Right atrium auricular region (tissue), 2 donors: ENCODE measurements at regions not wholly inside any gene's neighbourhood (a gene's known extent, or its start where the extent isn't known, plus 50 kb on each side); places are given as distances from the start of the nearest gene placed in this dataset.

Experiments used
- DNase-seq: peaks from one replicate; pipeline ENCODE4 v3.0.0-alpha.2; 2019; ENCODE audit warnings: low spot score
- H3K27ac ChIP-seq, 2 donors: fragments of 200-600 bp; sonication (generic); 1 replicate in 1 of 2; 2 replicates in 1 of 2; pipeline ENCODE4 v1.5.1; 2016 to 2019
- H3K27me3 ChIP-seq, 2 donors: fragments of 200-600 bp; sonication (generic); one replicate each; pipeline versions ENCODE4 v1.5.1 to v1.6.0; 2017 to 2019
- H3K36me3 ChIP-seq: fragments of 200-600 bp; sonication (generic); one replicate; pipeline ENCODE4 v1.5.1; 2016
- H3K4me1 ChIP-seq, 2 donors: fragments of 200-600 bp; sonication (generic); one replicate each; pipeline versions ENCODE4 v1.5.1 to v1.6.0; 2017 to 2019
- H3K4me3 ChIP-seq, 2 donors: fragments of 200-600 bp; sonication (generic); 1 replicate in 1 of 2; 2 replicates in 1 of 2; pipeline ENCODE4 v1.5.1; 2017 to 2019; ENCODE audit warnings: mild to moderate bottlenecking in 1 of 2, moderate library complexity in 1 of 2
- H3K9me3 ChIP-seq, 2 donors: fragments of 200-600 bp; sonication (generic); one replicate each; pipeline ENCODE4 v1.5.1; 2019
- CTCF ChIP-seq, 2 donors: fragments of 200-600 bp; sonication (generic); IDR thresholded peaks; one replicate each; pipeline ENCODE4 v1.5.1; 2019; ENCODE audit warnings: antibody characterized with exemption in 2 of 2

GRCh38 chr4:149983401-149983800 is 94.8 kb upstream of the DCLK2 start:
- H3K9me3 ChIP-seq, result no peaks in the 10 kb centered on the region
- no peak for DNase-seq
- H3K4me3 ChIP-seq, result no peak overlapping the region
- H3K36me3 ChIP-seq, result no peaks in the 10 kb centered on the region
- TF ChIP-seq CTCF (IDR thresholded peaks at IDR 0.05), result no peak
- no peaks in the 10 kb centered on the region for H3K27me3 ChIP-seq
- no peak overlapping the region for H3K27ac ChIP-seq
- H3K4me1 ChIP-seq, result peaks cover 0 to 8% of the 10 kb centered on the region in 2 donors

DNA sequence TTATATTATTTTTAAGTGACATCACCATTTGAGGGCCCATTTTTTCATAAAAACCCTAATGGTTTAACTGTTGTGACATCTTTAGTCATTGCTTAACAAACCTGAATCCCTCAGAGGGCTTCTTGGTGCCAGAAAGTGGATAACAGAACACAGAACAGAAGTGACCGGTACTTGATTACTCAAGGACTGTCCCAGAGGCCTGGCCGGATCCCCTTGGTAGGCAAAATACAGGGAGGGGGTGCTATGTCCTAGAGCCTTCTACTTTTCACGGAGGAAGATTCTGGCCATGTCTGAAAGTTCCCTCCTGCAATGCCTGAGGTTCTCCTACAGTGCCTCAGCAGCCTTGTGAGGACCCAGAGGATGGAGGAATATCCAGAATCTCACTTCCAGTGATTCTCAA is 94.3 kb upstream of the DCLK2 start:
- TF ChIP-seq CTCF (IDR thresholded peaks at IDR 0.05), result no peak
- DNase-seq, result no peak
- H3K27ac ChIP-seq, result no peak overlapping the region
- H3K4me1 ChIP-seq, result peaks cover 0 to 8% of the 10 kb centered on the region in 2 donors
- no peaks in the 10 kb centered on the region for H3K9me3 ChIP-seq
- no peak overlapping the region for H3K4me3 ChIP-seq
- no peaks in the 10 kb centered on the region for H3K27me3 ChIP-seq
- no peaks in the 10 kb centered on the region for H3K36me3 ChIP-seq

GRCh38 chr4:149985981-149986380 is 92.3 kb upstream of the DCLK2 start:
- H3K36me3 ChIP-seq, result no peaks in the 10 kb centered on the region
- no peak for DNase-seq
- TF ChIP-seq CTCF (IDR thresholded peaks at IDR 0.05), result no peak
- no peaks in the 10 kb centered on the region for H3K9me3 ChIP-seq
- peaks cover 0 to 8% of the 10 kb centered on the region in 2 donors for H3K4me1 ChIP-seq
- H3K27me3 ChIP-seq, result no peaks in the 10 kb centered on the region
- no peak overlapping the region for H3K4me3 ChIP-seq
- no peak overlapping the region for H3K27ac ChIP-seq

DNA sequence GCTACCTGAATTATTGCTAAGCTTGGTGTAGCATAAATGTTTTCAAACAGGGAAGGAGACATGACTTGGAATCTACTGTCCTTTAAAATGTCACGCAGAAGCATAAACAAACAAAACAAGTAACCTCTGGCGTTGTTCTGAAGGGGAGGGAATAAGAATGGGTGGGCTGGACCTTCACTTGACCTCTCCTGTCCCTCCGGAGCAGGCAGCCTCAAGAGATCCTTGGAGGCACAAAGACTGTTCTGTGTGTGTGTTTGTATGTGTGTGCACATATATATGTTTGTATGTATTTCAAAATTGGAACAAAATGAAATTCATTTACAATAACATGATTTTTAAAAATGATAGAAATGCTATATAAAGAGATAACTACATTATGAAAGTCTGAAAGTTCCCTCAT is 91.3 kb upstream of the DCLK2 start:
- DNase-seq, result no peak
- no peaks in the 10 kb centered on the region for H3K27me3 ChIP-seq
- TF ChIP-seq CTCF (IDR thresholded peaks at IDR 0.05), result no peak
- no peaks in the 10 kb centered on the region for H3K9me3 ChIP-seq
- no peaks in the 10 kb centered on the region for H3K36me3 ChIP-seq
- H3K27ac ChIP-seq, result no peak overlapping the region
- peaks cover 0 to 8% of the 10 kb centered on the region in 2 donors for H3K4me1 ChIP-seq
- no peak overlapping the region for H3K4me3 ChIP-seq

DNA sequence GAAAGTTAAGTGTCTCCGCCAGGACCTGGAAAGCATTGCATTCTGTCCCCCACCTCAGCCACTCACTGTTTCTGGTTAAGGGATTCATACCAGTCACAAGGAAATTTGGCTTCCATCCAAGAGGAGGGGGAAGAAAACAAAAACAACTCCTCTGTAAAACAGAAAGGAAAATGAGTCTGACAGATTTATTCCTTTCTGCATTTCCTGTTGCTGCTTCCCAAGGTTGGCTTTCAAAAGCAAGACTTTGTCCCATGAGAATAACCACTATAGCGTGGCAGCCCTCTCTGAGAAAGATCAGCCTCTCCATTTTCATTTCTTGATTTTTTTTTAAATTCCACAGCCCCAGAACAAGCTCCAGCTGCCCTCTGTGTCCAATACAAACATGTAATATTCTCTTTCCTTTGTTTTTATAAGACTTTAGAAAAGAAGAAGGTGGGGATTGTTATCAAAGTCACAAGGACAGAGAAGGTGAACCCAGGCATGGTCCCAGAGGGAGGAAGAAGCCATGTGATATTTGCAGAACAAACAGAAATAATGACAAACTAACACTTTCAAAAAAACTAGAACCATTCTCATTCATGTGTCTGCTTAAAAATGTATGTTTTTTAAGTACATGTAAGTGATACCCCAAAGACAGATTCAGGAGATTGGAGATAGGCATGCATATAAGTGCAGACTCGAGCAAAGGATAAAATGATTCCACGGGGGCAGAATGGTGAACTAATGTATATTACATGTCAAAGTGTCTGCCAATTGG is 90.7 kb upstream of the DCLK2 start:
- H3K27ac ChIP-seq, result no peak overlapping the region
- no peak for TF ChIP-seq CTCF (IDR thresholded peaks at IDR 0.05)
- no peak overlapping the region for H3K4me3 ChIP-seq

GRCh38 chr4:149988087-149988410 is 90.2 kb upstream of the DCLK2 start:
- Histone ChIP-seq H3K4me1 (peaks cover 0 to 8% of the 10 kb centered on the region in 2 donors), H3K36me3 (no peaks in the 10 kb centered on the region), H3K9me3 (no peaks in the 10 kb centered on the region), H3K4me3 (no peak overlapping the region), H3K27ac (no peak overlapping the region), H3K27me3 (no peaks in the 10 kb centered on the region)
- no peak for TF ChIP-seq CTCF (IDR thresholded peaks at IDR 0.05)
- DNase-seq, result no peak

More for the DNA sequence above, 90.7 kb upstream of the DCLK2 start:
- Histone ChIP-seq H3K4me1 (peaks cover 0 to 8% of the 10 kb centered on the region in 2 donors), H3K9me3 (no peaks in the 10 kb centered on the region), H3K36me3 (no peaks in the 10 kb centered on the region), H3K27me3 (no peaks in the 10 kb centered on the region)
- no peak for DNase-seq
